Trophoblast cell (in vitro differentiated cells and primary cell): ENCODE measurements at regions not wholly inside any gene's neighbourhood (a gene's known extent, or its start where the extent isn't known, plus 50 kb on each side); places are given as distances from the start of the nearest gene placed in this dataset.
A peak's percentile ranks its signal among the peaks of the same experiment; 100 is the strongest.

ENCODE experiments used
- DNase-seq, 2 donors: peaks; one replicate each; pipeline ENCODE4 v3.0.0-alpha.2; 2016
- H2AFZ ChIP-seq: 2 replicates; pipeline ENCODE4 v1.6.1; 2013; ENCODE audit warnings: low read length, moderate library complexity, mild to moderate bottlenecking; ENCODE audit not compliant: insufficient read depth, poor library complexity
- H2AK5ac ChIP-seq: 2 replicates; pipeline ENCODE4 v1.6.1; 2013; ENCODE audit warnings: mild to moderate bottlenecking, low read length
- H2BK120ac ChIP-seq: 2 replicates; pipeline ENCODE4 v1.6.1; 2013; ENCODE audit warnings: low read length, mild to moderate bottlenecking, moderate library complexity; ENCODE audit not compliant: insufficient read depth, poor library complexity
- H2BK12ac ChIP-seq: 2 replicates; pipeline ENCODE4 v1.6.1; 2013; ENCODE audit warnings: mild to moderate bottlenecking, low read length, moderate library complexity
- H2BK5ac ChIP-seq: 2 replicates; pipeline ENCODE4 v1.6.1; 2013; ENCODE audit warnings: low read length, low read depth, moderate library complexity, mild to moderate bottlenecking; ENCODE audit not compliant: poor library complexity
- H3K14ac ChIP-seq: 2 replicates; pipeline ENCODE4 v1.6.1; 2013; ENCODE audit warnings: mild to moderate bottlenecking, low read length
- H3K18ac ChIP-seq: 2 replicates; pipeline ENCODE4 v1.6.1; 2013; ENCODE audit warnings: mild to moderate bottlenecking, low read length
- H3K23ac ChIP-seq: 2 replicates; pipeline ENCODE4 v1.6.1; 2013; ENCODE audit warnings: low read length
- H3K27ac ChIP-seq: 2 replicates; pipeline ENCODE4 v1.5.1; 2013; ENCODE audit warnings: low read depth, mild to moderate bottlenecking, inconsistent platforms, low read length, moderate library complexity
- H3K27me3 ChIP-seq: 2 replicates; pipeline ENCODE4 v1.6.1; 2013; ENCODE audit warnings: inconsistent platforms, mild to moderate bottlenecking, low read length, moderate library complexity; ENCODE audit not compliant: insufficient read depth
- H3K36me3 ChIP-seq, 2 experiments: 1 replicate in 1 of 2; 2 replicates in 1 of 2; pipeline ENCODE4 v1.6.1; 2013; ENCODE audit warnings: low read length in 2 of 2, mild to moderate bottlenecking in 2 of 2, moderate library complexity in 1 of 2; ENCODE audit not compliant: insufficient read depth in 2 of 2, control insufficient read depth in 1 of 2
- H3K4ac ChIP-seq: 2 replicates; pipeline ENCODE4 v1.6.1; 2013; ENCODE audit warnings: low read depth, mild to moderate bottlenecking, low read length, moderate library complexity
- H3K4me1 ChIP-seq, 2 experiments: 1 replicate in 1 of 2; 2 replicates in 1 of 2; pipeline ENCODE4 v1.6.1; 2013; ENCODE audit warnings: low read length in 2 of 2, mild to moderate bottlenecking in 2 of 2, moderate library complexity in 1 of 2; ENCODE audit not compliant: insufficient read depth in 2 of 2, control insufficient read depth in 1 of 2
- H3K4me2 ChIP-seq: 2 replicates; pipeline ENCODE4 v1.6.1; 2013; ENCODE audit warnings: inconsistent platforms, mild to moderate bottlenecking, low read length, moderate library complexity
- H3K4me3 ChIP-seq: 2 replicates; pipeline ENCODE4 v1.5.1; 2013; ENCODE audit warnings: mild to moderate bottlenecking, low read depth, low read length, inconsistent platforms
- H3K79me1 ChIP-seq: one replicate; pipeline ENCODE4 v1.6.1; 2013; ENCODE audit warnings: low read length
- H3K79me2 ChIP-seq: 2 replicates; pipeline ENCODE4 v1.6.1; 2013; ENCODE audit warnings: low read length, mild to moderate bottlenecking; ENCODE audit not compliant: control insufficient read depth, insufficient read depth, poor library complexity
- H3K9ac ChIP-seq: 2 replicates; pipeline ENCODE4 v1.6.1; 2013; ENCODE audit warnings: mild to moderate bottlenecking, low read length
- H3K9me3 ChIP-seq: 2 replicates; pipeline ENCODE4 v1.6.1; 2013; ENCODE audit warnings: low read depth, mild to moderate bottlenecking, control low read depth, inconsistent platforms, low read length; ENCODE audit not compliant: insufficient read depth
- H4K12ac ChIP-seq: 2 replicates; pipeline ENCODE4 v1.6.1; 2013; ENCODE audit warnings: low read depth, mild to moderate bottlenecking, low read length, moderate library complexity
- H4K8ac ChIP-seq: 2 replicates; pipeline ENCODE4 v1.6.1; 2013; ENCODE audit warnings: low read depth, mild to moderate bottlenecking, low read length, moderate library complexity
- H4K91ac ChIP-seq: one replicate; pipeline ENCODE4 v1.6.1; 2013; ENCODE audit warnings: low read depth, mild to moderate bottlenecking, low read length, moderate library complexity
- WGBS: extraction: QIAGEN DNeasy Blood & Tissue Kit; methylation state at CpG from one replicate; pipeline ENCODE4 v1.1.7; 2013; ENCODE audit warnings: missing lambda C conversion rate; ENCODE audit not compliant: insufficient read length, insufficient coverage; ENCODE audit errors: extremely low coverage; 5-methylcytosine and 5-hydroxymethylcytosine counted together

- peaks cover 13% of the 10 kb centered on the region for H3K79me1 ChIP-seq
- DNase-seq, result no peak
- H3K4ac ChIP-seq, result no peak overlapping the region
- H3K9me3 ChIP-seq, result no peaks in the 10 kb centered on the region
- peak overlapping the region; percentile 54 for H2BK120ac ChIP-seq
- no peak overlapping the region for H3K27ac ChIP-seq
- H3K79me2 ChIP-seq, result peaks cover 2% of the 10 kb centered on the region
- no peak overlapping the region for H2BK5ac ChIP-seq
- peak overlapping the region; percentile 73 for H2BK12ac ChIP-seq
- no peak overlapping the region for H4K12ac ChIP-seq
- peaks cover 8 to 11% of the 10 kb centered on the region in 2 experiments for H3K4me1 ChIP-seq
- H4K91ac ChIP-seq, result peak overlapping the region; percentile 45
- no peak overlapping the region for H3K23ac ChIP-seq
- H3K4me3 ChIP-seq, result no peak overlapping the region
- no peak overlapping the region for H3K18ac ChIP-seq
- no peak overlapping the region for H3K4me2 ChIP-seq
- no CpG with 5 or more reads among the region's 6 CpGs for WGBS
- H3K14ac ChIP-seq, result peak overlapping the region; percentile 32
- H2AFZ ChIP-seq, result no peak overlapping the region
- no peaks in the 10 kb centered on the region for H3K36me3 ChIP-seq
- peak overlapping the region; percentile 96 for H2AK5ac ChIP-seq
- H3K9ac ChIP-seq, result no peak overlapping the region
- H4K8ac ChIP-seq, result peak overlapping the region; percentile 26
- H3K27me3 ChIP-seq, result no peaks in the 10 kb centered on the region
Measured at GRCh38 chr5:154568589-154568988, 90.6 kb upstream of the HAND1 start.

DNA sequence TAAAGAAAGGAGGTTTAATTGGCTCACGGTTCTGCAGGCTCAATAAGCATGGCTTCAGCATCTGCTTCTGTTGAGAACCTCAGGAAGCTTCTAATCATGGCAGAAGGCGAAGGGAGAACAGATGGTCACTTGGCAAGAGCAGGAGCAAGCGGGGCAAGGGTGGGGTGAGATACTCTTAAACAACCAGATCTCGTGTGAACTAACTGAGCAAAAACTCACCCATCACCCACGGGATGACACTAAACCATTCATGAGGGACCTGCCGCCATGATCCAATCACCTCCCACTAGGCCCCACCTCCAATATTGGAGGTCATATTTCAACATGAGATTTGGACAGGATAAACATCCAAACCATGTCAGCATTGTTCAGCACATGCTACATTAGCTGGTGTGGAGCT, 89.1 kb upstream of the HAND1 start:
- H3K4me3 ChIP-seq, result no peak overlapping the region
- no peak overlapping the region for H3K4ac ChIP-seq
- no peak overlapping the region for H3K4me2 ChIP-seq
- H3K27me3 ChIP-seq, result no peaks in the 10 kb centered on the region
- peak overlapping the region; percentile 45 for H4K91ac ChIP-seq
- H3K36me3 ChIP-seq, result no peaks in the 10 kb centered on the region
- H2BK120ac ChIP-seq, result no peak overlapping the region
- no peak overlapping the region for H3K18ac ChIP-seq
- H4K8ac ChIP-seq, result no peak overlapping the region
- H3K79me2 ChIP-seq, result peaks cover 2% of the 10 kb centered on the region
- H3K27ac ChIP-seq, result no peak overlapping the region
- DNase-seq, result no peak
- H3K79me1 ChIP-seq, result peaks cover 11% of the 10 kb centered on the region
- no peak overlapping the region for H2BK12ac ChIP-seq
- H4K12ac ChIP-seq, result no peak overlapping the region
- no peak overlapping the region for H2AK5ac ChIP-seq
- no peak overlapping the region for H2BK5ac ChIP-seq
- H3K9ac ChIP-seq, result no peak overlapping the region
- no peaks in the 10 kb centered on the region for H3K9me3 ChIP-seq
- H3K23ac ChIP-seq, result no peak overlapping the region
- H3K4me1 ChIP-seq, result peaks cover 8 to 11% of the 10 kb centered on the region in 2 experiments
- no peak overlapping the region for H3K14ac ChIP-seq
- WGBS, result no CpG with 5 or more reads among the region's 6 CpGs
- H2AFZ ChIP-seq, result no peak overlapping the region

DNA sequence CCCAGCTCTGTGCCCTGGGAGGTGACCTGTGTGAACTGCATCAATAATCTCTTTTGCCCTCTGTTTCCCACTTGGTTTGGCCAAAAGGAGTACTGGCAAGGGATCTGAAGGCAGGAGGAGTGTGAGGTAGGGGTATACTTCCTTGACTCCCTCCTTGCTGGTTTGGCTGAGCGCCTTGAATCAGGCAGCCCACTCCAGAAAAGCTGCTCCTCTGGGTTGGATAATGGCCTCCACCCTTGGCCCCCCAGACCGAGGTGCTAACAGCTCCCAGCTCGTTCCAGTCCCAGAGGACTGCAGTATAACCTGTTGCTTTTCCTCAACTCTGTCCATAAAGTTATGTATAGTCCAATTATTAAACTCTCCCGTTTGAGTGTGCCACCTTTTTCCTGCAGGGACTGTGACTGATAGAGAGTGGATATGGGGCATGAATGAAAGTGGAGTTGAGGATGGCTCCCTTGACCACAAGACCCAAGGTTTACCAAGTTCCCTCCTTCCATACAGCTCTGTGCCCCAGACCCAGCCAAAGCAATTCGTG, 88.2 kb upstream of the HAND1 start:
- H4K8ac ChIP-seq, result no peak overlapping the region
- H2BK12ac ChIP-seq, result no peak overlapping the region

GRCh38 chr5:154565123-154565522, 87.1 kb upstream of the HAND1 start:
- no peaks in the 10 kb centered on the region for H3K27me3 ChIP-seq
- no peak overlapping the region for H2AFZ ChIP-seq
- H3K79me1 ChIP-seq, result no peaks in the 10 kb centered on the region
- H3K4me2 ChIP-seq, result no peak overlapping the region
- H4K8ac ChIP-seq, result no peak overlapping the region
- no CpG with 5 or more reads among the region's 5 CpGs for whole genome bisulfite sequencing
- DNase-seq, result no peak
- H3K9ac ChIP-seq, result no peak overlapping the region
- H3K27ac ChIP-seq, result no peak overlapping the region
- H3K14ac ChIP-seq, result no peak overlapping the region
- no peaks in the 10 kb centered on the region for H3K9me3 ChIP-seq
- no peak overlapping the region for H3K4me3 ChIP-seq
- H4K91ac ChIP-seq, result no peak overlapping the region
- no peak overlapping the region for H3K18ac ChIP-seq
- H3K23ac ChIP-seq, result no peak overlapping the region
- H2AK5ac ChIP-seq, result no peak overlapping the region
- no peak overlapping the region for H2BK12ac ChIP-seq
- H3K36me3 ChIP-seq, result no peaks in the 10 kb centered on the region
- no peak overlapping the region for H2BK5ac ChIP-seq
- no peaks in the 10 kb centered on the region for H3K4me1 ChIP-seq
- no peak overlapping the region for H2BK120ac ChIP-seq
- H3K4ac ChIP-seq, result no peak overlapping the region
- H3K79me2 ChIP-seq, result no peaks in the 10 kb centered on the region
- no peak overlapping the region for H4K12ac ChIP-seq

More for the DNA sequence above, 88.2 kb upstream of the HAND1 start:
- Histone ChIP-seq H4K91ac (no peak overlapping the region), H3K4me1 (peaks cover 2 to 4% of the 10 kb centered on the region in 2 experiments), H3K4me2 (no peak overlapping the region), H2BK120ac (no peak overlapping the region), H3K14ac (no peak overlapping the region), H3K36me3 (no peaks in the 10 kb centered on the region), H4K12ac (no peak overlapping the region), H3K79me1 (peaks cover 4% of the 10 kb centered on the region), H3K9me3 (no peaks in the 10 kb centered on the region), H3K23ac (no peak overlapping the region), H2BK5ac (no peak overlapping the region), H3K9ac (no peak overlapping the region), H3K79me2 (no peaks in the 10 kb centered on the region), H3K27me3 (no peaks in the 10 kb centered on the region), H2AK5ac (no peak overlapping the region), H3K4me3 (no peak overlapping the region), H3K27ac (no peak overlapping the region), H3K18ac (no peak overlapping the region), H3K4ac (no peak overlapping the region), H2AFZ (no peak overlapping the region)
- WGBS, result no CpG with 5 or more reads among the region's 5 CpGs
- no peak for DNase-seq
